Endothelial cell of umbilical vein (primary cell): ENCODE measurements at regions not wholly inside any gene's neighbourhood (a gene's known extent, or its start where the extent isn't known, plus 50 kb on each side); places are given as distances from the start of the nearest gene placed in this dataset.

Experiments
- BruUV-seq: library from RNA; stranded (reverse); fragments of 400-500 nt; replicated peaks from 2 replicates; lab custom pipeline; 2021; lab: Mats Ljungman, UMichigan
- CTCF ChIA-PET: fragments of 300-600, 350-600 bp; sonication (Branson Sonifier 250); formaldehyde crosslinking; loops from one replicate; lab custom pipeline; 2021; ENCODE audit warnings: antibody characterized with exemption, inconsistent platforms; lab: Charles Lee
- POLR2A ChIA-PET: fragments of 300-600, 350-600 bp; sonication (Branson Sonifier 250); formaldehyde crosslinking; loops from one replicate; lab custom pipeline; 2021; ENCODE audit warnings: antibody characterized with exemption, inconsistent platforms; lab: Charles Lee
- DNase-seq: peaks from one replicate; pipeline ENCODE4 v3.0.0-alpha.2; 2011; ENCODE audit warnings: low read depth, low spot score
- FAIRE-seq: peaks from 2 replicates; lab custom pipeline; 2011; peaks lifted over from hg19 to GRCh38; lab: Jason Lieb, UNC
- H2AFZ ChIP-seq: 2 replicates; pipeline ENCODE4 v1.6.0; 2012; ENCODE audit warnings: low read depth, low read length, control low read depth, inconsistent platforms
- H3K27ac ChIP-seq: 2 replicates; pipeline ENCODE4 v1.5.1; 2011; ENCODE audit warnings: low read depth, mild to moderate bottlenecking, control low read depth, low read length, moderate library complexity; ENCODE audit not compliant: insufficient read depth
- H3K27me3 ChIP-seq, 2 experiments: 2 replicates each; pipeline versions ENCODE4 v1.6.0 to v1.6.1; 2011; ENCODE audit warnings: low read length in 2 of 2, mixed read lengths in 1 of 2; ENCODE audit not compliant: control insufficient read depth in 2 of 2, insufficient read depth in 2 of 2
- H3K36me3 ChIP-seq, 2 experiments: 2 replicates in 1 of 2; 3 replicates in 1 of 2; pipeline ENCODE4 v1.5.1; 2011; ENCODE audit warnings: low read length in 2 of 2, mild to moderate bottlenecking in 1 of 2, moderate library complexity in 1 of 2; ENCODE audit not compliant: control insufficient read depth in 2 of 2, insufficient read depth in 2 of 2; ENCODE audit errors: extremely low read depth in 1 of 2
- H3K4me1 ChIP-seq: 3 replicates; pipeline ENCODE4 v1.5.1; 2011; ENCODE audit warnings: mild to moderate bottlenecking, low read length; ENCODE audit not compliant: control insufficient read depth, insufficient read depth; ENCODE audit errors: extremely low read depth
- H3K4me2 ChIP-seq: 2 replicates; pipeline ENCODE4 v1.6.1; 2011; ENCODE audit warnings: low read length, control low read depth, mixed read lengths; ENCODE audit not compliant: insufficient read depth
- H3K4me3 ChIP-seq, 3 experiments: fragments of 200-600 bp in 1 of 3; sonication (generic), shearing (Covaris generic) in 1 of 3; replicated peaks in 1 of 3; 2 replicates each; pipeline ENCODE4 v1.5.1; 2011 to 2016; ENCODE audit warnings: control low read depth in 3 of 3, low read length in 3 of 3, mild to moderate bottlenecking in 2 of 3, inconsistent platforms in 1 of 3, low read depth in 1 of 3, moderate library complexity in 1 of 3; ENCODE audit not compliant: insufficient read depth in 1 of 3
- H3K79me2 ChIP-seq: 2 replicates; pipeline ENCODE4 v1.6.0; 2012; ENCODE audit warnings: low read length, inconsistent platforms; ENCODE audit not compliant: control insufficient read depth, insufficient read depth
- H3K9ac ChIP-seq: replicated peaks from 2 replicates; pipeline ENCODE3; 2011; ENCODE audit warnings: low read length, control low read depth; ENCODE audit not compliant: insufficient read depth; ENCODE audit errors: extremely low read depth
- H3K9me1 ChIP-seq: replicated peaks from 3 replicates; pipeline ENCODE4 v1.6.0; 2011; ENCODE audit warnings: mild to moderate bottlenecking, low read length; ENCODE audit not compliant: control insufficient read depth, insufficient read depth; ENCODE audit errors: extremely low read depth
- H3K9me3 ChIP-seq: replicated peaks from 2 replicates; pipeline ENCODE4 v1.5.1; 2012; ENCODE audit warnings: low read length, inconsistent platforms; ENCODE audit not compliant: control insufficient read depth, insufficient read depth
- H4K20me1 ChIP-seq: replicated peaks from 2 replicates; pipeline ENCODE3; 2011; ENCODE audit warnings: mild to moderate bottlenecking, low read length; ENCODE audit not compliant: control insufficient read depth, insufficient read depth; ENCODE audit errors: extremely low read depth
- CTCF ChIP-seq, 2 donors: IDR thresholded peaks; 1 replicate in 1 of 2; 2 replicates in 1 of 2; pipeline ENCODE4 v1.5.1; 2011; ENCODE audit warnings: low read length in 2 of 2, mild to moderate bottlenecking in 2 of 2, moderate library complexity in 2 of 2, control low read depth in 1 of 2, inconsistent platforms in 1 of 2, low read depth in 1 of 2; ENCODE audit not compliant: insufficient read depth in 1 of 2; ENCODE audit errors: extremely low read depth in 1 of 2
- FOS ChIP-seq: IDR thresholded peaks from 2 replicates; pipeline ENCODE4 v1.6.1; 2011; ENCODE audit warnings: mild to moderate bottlenecking, low read length, moderate library complexity, borderline replicate concordance; ENCODE audit not compliant: insufficient read depth
- JUN ChIP-seq: IDR thresholded peaks from 2 replicates; pipeline ENCODE4 v1.6.1; 2011; ENCODE audit warnings: borderline replicate concordance, low read depth; ENCODE audit not compliant: insufficient read length, insufficient read depth
- MAX ChIP-seq: IDR thresholded peaks from 2 replicates; pipeline ENCODE4 v1.6.1; 2011; ENCODE audit not compliant: insufficient read depth, insufficient read length
- POLR2A ChIP-seq: IDR thresholded peaks from 2 replicates; pipeline ENCODE4 v1.6.1; 2012; ENCODE audit warnings: low read depth, mild to moderate bottlenecking, control low read depth, low read length
- POLR2AphosphoS5 ChIP-seq: IDR thresholded peaks from 2 replicates; pipeline ENCODE4 v1.6.1; 2012; ENCODE audit warnings: low read depth, mild to moderate bottlenecking, control low read depth, low read length, moderate library complexity; ENCODE audit not compliant: insufficient read depth
- dilution Hi-C: fragments of 300-500 bp; cut with MboI; formaldehyde crosslinking; loops from one replicate; pipeline ENCODE4 v1.15.0; 2019; ENCODE audit warnings: low sequenced_read_pairs; ENCODE audit not compliant: extremely low pct_ligation_motif_present
- intact Hi-C: fragments of 100-400 bp; cut with micrococcal nuclease; formaldehyde crosslinking; loops from one replicate; pipeline ENCODE4 v1.10.0; 2022

- no peak overlapping the region for H3K4me2 ChIP-seq
- FAIRE-seq (no peak), DNase-seq (no peak)
- dilution Hi-C loops: no loop called here
- ChIA-PET POLR2A (no interaction called here), CTCF (no interaction called here)
- no peak overlapping the region for H3K9ac ChIP-seq
- H3K36me3 ChIP-seq: no peaks in the 10 kb centered on the region
- H4K20me1 ChIP-seq: no peaks in the 10 kb centered on the region
- no peak overlapping the region for H3K4me3 ChIP-seq
- no TSS peak for BruUV-seq
- no peak overlapping the region for H2AFZ ChIP-seq
- no peak overlapping the region for H3K27ac ChIP-seq
- no peak for TF ChIP-seq CTCF (IDR thresholded peaks at IDR 0.05; ENCODE audit: extremely low read depth in 1 of 2, insufficient read depth in 1 of 2, low read depth in 1 of 2, low read length in 2 of 2)
- no peak for TF ChIP-seq POLR2A
- H3K27me3 ChIP-seq: no peaks in the 10 kb centered on the region
- peaks cover 4% of the 10 kb centered on the region for H3K9me3 ChIP-seq
- no peaks in the 10 kb centered on the region for H3K9me1 ChIP-seq
- intact Hi-C loops: no loop called here
- no peaks in the 10 kb centered on the region for H3K4me1 ChIP-seq
- H3K79me2 ChIP-seq: no peaks in the 10 kb centered on the region
Measured at GRCh38 chr4:180456928-180457327, 1786.3 kb upstream of the TENM3 start.

- DNase-seq (no peak), FAIRE-seq (no peak)
- intact Hi-C loops: no loop called here
- no peaks in the 10 kb centered on the region for H3K9me1 ChIP-seq
- no peak overlapping the region for H3K4me3 ChIP-seq
- no peaks in the 10 kb centered on the region for H3K79me2 ChIP-seq
- TF ChIP-seq MAX (no peak), JUN (no peak), POLR2A (no peak), POLR2AphosphoS5 (no peak), FOS (no peak), CTCF (IDR thresholded peaks at IDR 0.05; ENCODE audit: extremely low read depth in 1 of 2, insufficient read depth in 1 of 2, low read depth in 1 of 2, low read length in 2 of 2) (no peak)
- H3K9me3 ChIP-seq: peaks cover 5% of the 10 kb centered on the region
- no peak overlapping the region for H3K9ac ChIP-seq
- H4K20me1 ChIP-seq: no peaks in the 10 kb centered on the region
- ChIA-PET POLR2A (no interaction called here), CTCF (no interaction called here)
- no peak overlapping the region for H3K4me2 ChIP-seq
- dilution Hi-C loops: no loop called here
- H3K4me1 ChIP-seq: no peaks in the 10 kb centered on the region
- no peak overlapping the region for H3K27ac ChIP-seq
- no peak overlapping the region for H2AFZ ChIP-seq
- no peaks in the 10 kb centered on the region for H3K27me3 ChIP-seq
- H3K36me3 ChIP-seq: no peaks in the 10 kb centered on the region
- BruUV-seq: no TSS peak
Measured at GRCh38 chr4:180462116-180462515, 1781.1 kb upstream of the TENM3 start.
